ENCODE measurements at regions not wholly inside any gene's neighbourhood (a gene's known extent, or its start where the extent isn't known, plus 50 kb on each side); places are given as distances from the start of the nearest gene placed in this dataset.

DNA sequence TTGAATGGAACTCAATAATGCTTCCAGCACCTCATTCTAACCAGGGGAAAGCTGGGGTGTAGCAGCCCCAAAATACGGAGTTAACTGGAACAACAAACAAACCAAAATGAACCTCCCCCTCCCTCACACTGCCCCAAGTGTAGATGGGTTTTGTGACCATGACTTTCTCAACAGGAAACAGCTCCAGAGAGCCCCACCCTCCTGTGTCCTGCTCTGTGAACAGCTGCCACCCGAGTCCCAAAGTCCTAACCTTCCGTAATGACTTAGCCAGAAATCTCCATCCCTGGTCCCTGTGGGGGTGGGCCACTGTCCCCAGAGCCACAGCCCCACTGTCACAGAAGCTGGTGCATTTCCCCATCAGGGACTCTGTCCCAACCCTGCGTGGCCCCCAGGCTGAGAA, 155.4 kb downstream of the CRYBB2 start:
- no peak for TF ChIP-seq EZH2 (IDR thresholded peaks at IDR 0.05; ENCODE audit: insufficient read depth, poor library complexity, severe bottlenecking)
- TF ChIP-seq EZH2phosphoT487 (IDR thresholded peaks at IDR 0.05; ENCODE audit: insufficient read depth, low read depth), result no peak

Data from GM23248 (cell line).